Lower lobe of right lung (tissue), 2 donors: ENCODE measurements at regions not wholly inside any gene's neighbourhood (a gene's known extent, or its start where the extent isn't known, plus 50 kb on each side); places are given as distances from the start of the nearest gene placed in this dataset.

Experiments
- ATAC-seq, 2 donors: fragments of 200-7000 bp; cut with Tn5 transposase; one replicate each; pipeline ENCODE4 v1.9.1; 2020 to 2022; ENCODE audit warnings: mild to moderate bottlenecking in 2 of 2, moderate library complexity in 2 of 2
- DNase-seq: peaks from one replicate; pipeline ENCODE4 v3.0.0-alpha.2; 2020
- H3K27ac ChIP-seq: fragments of 200-600 bp; one replicate; pipeline ENCODE4 v1.8.0; 2022
- H3K27me3 ChIP-seq: fragments of 200-600 bp; one replicate; pipeline ENCODE4 v1.8.0; 2022; ENCODE audit warnings: low read depth
- H3K36me3 ChIP-seq: fragments of 200-600 bp; one replicate; pipeline ENCODE4 v1.8.0; 2022; ENCODE audit warnings: mild to moderate bottlenecking
- H3K4me1 ChIP-seq: fragments of 200-600 bp; one replicate; pipeline ENCODE4 v1.8.0; 2022
- H3K4me3 ChIP-seq: fragments of 200-600 bp; one replicate; pipeline ENCODE4 v1.8.0; 2022; ENCODE audit warnings: mild to moderate bottlenecking
- H3K9me3 ChIP-seq: fragments of 200-600 bp; one replicate; pipeline ENCODE4 v1.8.0; 2022
- CTCF ChIP-seq: fragments of 200-600 bp; IDR thresholded peaks from one replicate; pipeline ENCODE4 v1.8.0; 2022; ENCODE audit warnings: antibody characterized with exemption, mild to moderate bottlenecking
- intact Hi-C: fragments of 100-400 bp; cut with DNase I; formaldehyde crosslinking; loops from one replicate; pipeline ENCODE4 v1.11.0; 2022
- donor health status: DM: no; HTN: yes; CAD: no; lungs with severe emphysema.

GRCh38 chr10:105682911-105683310 lies 1041.8 kb downstream of the SORCS3 start:
- Histone ChIP-seq H3K27ac (no peak overlapping the region), H3K9me3 (no peaks in the 10 kb centered on the region), H3K36me3 (no peaks in the 10 kb centered on the region), H3K27me3 (no peaks in the 10 kb centered on the region), H3K4me1 (no peaks in the 10 kb centered on the region), H3K4me3 (no peak overlapping the region)
- ATAC-seq (no peak), DNase-seq (no peak)
- intact Hi-C loops: no loop called here
- no peak for TF ChIP-seq CTCF

GRCh38 chr10:105681051-105681450 lies 1040.0 kb downstream of the SORCS3 start:
- Histone ChIP-seq H3K27ac (no peak overlapping the region), H3K4me1 (no peaks in the 10 kb centered on the region), H3K27me3 (no peaks in the 10 kb centered on the region), H3K9me3 (no peaks in the 10 kb centered on the region), H3K36me3 (no peaks in the 10 kb centered on the region), H3K4me3 (no peak overlapping the region)
- peak; percentile 44 for DNase-seq
- peak in 1 of 2 donors; percentile 33 for ATAC-seq
- no peak for TF ChIP-seq CTCF
- intact Hi-C loops: no loop called here

- intact Hi-C loops: no loop called here
- no peak for TF ChIP-seq CTCF
- Histone ChIP-seq H3K4me1 (no peaks in the 10 kb centered on the region), H3K36me3 (no peaks in the 10 kb centered on the region), H3K27ac (no peak overlapping the region), H3K27me3 (no peaks in the 10 kb centered on the region), H3K9me3 (no peaks in the 10 kb centered on the region), H3K4me3 (no peak overlapping the region)
- ATAC-seq (no peak), DNase-seq (no peak)
Measured at GRCh38 chr10:105679781-105680180, 1038.7 kb downstream of the SORCS3 start.

- H3K36me3 ChIP-seq: no peaks in the 10 kb centered on the region
- DNase-seq (no peak), ATAC-seq (no peak)
- H3K4me1 ChIP-seq: no peaks in the 10 kb centered on the region
- H3K9me3 ChIP-seq: no peaks in the 10 kb centered on the region
- intact Hi-C loops: no loop called here
- no peak overlapping the region for H3K27ac ChIP-seq
- no peak overlapping the region for H3K4me3 ChIP-seq
- no peaks in the 10 kb centered on the region for H3K27me3 ChIP-seq
- no peak for TF ChIP-seq CTCF
Measured at GRCh38 chr10:105675333-105675732, 1034.2 kb downstream of the SORCS3 start.

GRCh38 chr10:105674448-105674847 lies 1033.4 kb downstream of the SORCS3 start:
- Histone ChIP-seq H3K27me3 (no peaks in the 10 kb centered on the region), H3K4me3 (no peak overlapping the region), H3K27ac (no peak overlapping the region), H3K9me3 (no peaks in the 10 kb centered on the region), H3K36me3 (no peaks in the 10 kb centered on the region), H3K4me1 (no peaks in the 10 kb centered on the region)
- ATAC-seq (no peak), DNase-seq (no peak)
- intact Hi-C loops: no loop called here
- TF ChIP-seq CTCF: no peak

- Histone ChIP-seq H3K9me3 (no peaks in the 10 kb centered on the region), H3K36me3 (no peaks in the 10 kb centered on the region), H3K27me3 (no peaks in the 10 kb centered on the region), H3K4me1 (no peaks in the 10 kb centered on the region), H3K27ac (no peak overlapping the region), H3K4me3 (no peak overlapping the region)
- ATAC-seq (no peak), DNase-seq (no peak)
- TF ChIP-seq CTCF: no peak
- intact Hi-C loops: no loop called here
Measured at GRCh38 chr10:105658696-105659095, 1017.6 kb downstream of the SORCS3 start.
